Hepatocyte (in vitro differentiated cells): ENCODE measurements at regions not wholly inside any gene's neighbourhood (a gene's known extent, or its start where the extent isn't known, plus 50 kb on each side); places are given as distances from the start of the nearest gene placed in this dataset.

Experiments used
- DNase-seq: peaks from one replicate; pipeline ENCODE4 v3.0.0-alpha.2; 2016; ENCODE audit warnings: low spot score
- H2AFZ ChIP-seq: fragments of 200-600 bp; sonication (generic); 2 replicates; pipeline ENCODE4 v1.6.0; 2016; ENCODE audit warnings: antibody characterized with exemption, mild to moderate bottlenecking
- H3K27ac ChIP-seq: fragments of 200-600 bp; sonication (generic); 2 replicates; pipeline ENCODE4 v1.5.1; 2016; ENCODE audit warnings: mild to moderate bottlenecking
- H3K27me3 ChIP-seq: fragments of 200-600 bp; sonication (generic); 2 replicates; pipeline ENCODE4 v1.6.1; 2016
- H3K36me3 ChIP-seq: fragments of 200-600 bp; sonication (generic); replicated peaks from 2 replicates; pipeline ENCODE4 v1.5.1; 2016; ENCODE audit warnings: low read depth; ENCODE audit not compliant: insufficient read depth
- H3K4me1 ChIP-seq: fragments of 200-600 bp; sonication (generic); 2 replicates; pipeline ENCODE4 v1.5.1; 2016; ENCODE audit warnings: mild to moderate bottlenecking, moderate library complexity; ENCODE audit not compliant: insufficient read depth
- H3K4me2 ChIP-seq: fragments of 200-600 bp; sonication (generic); 2 replicates; pipeline ENCODE4 v1.6.0; 2016
- H3K4me3 ChIP-seq: fragments of 200-600 bp; sonication (generic); 2 replicates; pipeline ENCODE4 v1.5.1; 2016; ENCODE audit warnings: mild to moderate bottlenecking
- H3K79me2 ChIP-seq: fragments of 200-600 bp; sonication (generic); 2 replicates; pipeline ENCODE4 v1.6.0; 2017; ENCODE audit warnings: mild to moderate bottlenecking
- H3K9me2 ChIP-seq: fragments of 200-600 bp; sonication (generic); replicated peaks from 2 replicates; pipeline ENCODE4 v1.6.0; 2017; ENCODE audit warnings: mild to moderate bottlenecking; ENCODE audit not compliant: insufficient read depth
- H3K9me3 ChIP-seq: fragments of 200-600 bp; sonication (generic); 2 replicates; pipeline ENCODE4 v1.5.1; 2016; ENCODE audit warnings: low read depth, mild to moderate bottlenecking
- H4K20me1 ChIP-seq: fragments of 200-600 bp; sonication (generic); 2 replicates; pipeline ENCODE4 v1.6.0; 2016; ENCODE audit warnings: mild to moderate bottlenecking; ENCODE audit not compliant: insufficient read depth, poor library complexity, severe bottlenecking
- CTCF ChIP-seq: fragments of 200-600 bp; sonication (generic); IDR thresholded peaks from 2 replicates; pipeline ENCODE4 v1.5.1; 2016; ENCODE audit warnings: antibody characterized with exemption, mild to moderate bottlenecking; ENCODE audit not compliant: poor library complexity
- EZH2 ChIP-seq: fragments of 200-600 bp; sonication (generic); IDR thresholded peaks from 2 replicates; pipeline ENCODE4 v1.6.1; 2016; ENCODE audit warnings: antibody characterized with exemption, mild to moderate bottlenecking, borderline replicate concordance
- EZH2phosphoT487 ChIP-seq: fragments of 200-600 bp; sonication (generic); IDR thresholded peaks from one replicate; pipeline ENCODE4 v1.6.1; 2018; ENCODE audit warnings: antibody characterized with exemption, mild to moderate bottlenecking, low read depth, moderate library complexity; ENCODE audit not compliant: unreplicated experiment, severe bottlenecking
- WGBS: methylation state at CpG from one replicate; pipeline ENCODE4 v1.1.6; 2016; ENCODE audit warnings: low lambda C conversion rate; ENCODE audit errors: missing lambda C conversion rate; 5-methylcytosine and 5-hydroxymethylcytosine counted together

GRCh38 chr20:52090035-52090434 lies 101.5 kb downstream of the ZFP64 start:
- H3K36me3 ChIP-seq = no peaks in the 10 kb centered on the region
- no peak overlapping the region for H2AFZ ChIP-seq
- H3K4me2 ChIP-seq = no peak overlapping the region
- H3K27ac ChIP-seq = no peak overlapping the region
- H3K9me2 ChIP-seq = no peaks in the 10 kb centered on the region
- DNase-seq = no peak
- no peak overlapping the region for H3K4me3 ChIP-seq
- no peaks in the 10 kb centered on the region for H3K79me2 ChIP-seq
- no peaks in the 10 kb centered on the region for H3K27me3 ChIP-seq
- TF ChIP-seq CTCF (no peak), EZH2phosphoT487 (no peak), EZH2 (no peak)
- H3K9me3 ChIP-seq = peaks cover 12% of the 10 kb centered on the region
- H3K4me1 ChIP-seq = no peaks in the 10 kb centered on the region
- WGBS = 97% methylated on average over 3 of the region's 3 CpGs
- no peaks in the 10 kb centered on the region for H4K20me1 ChIP-seq

DNA sequence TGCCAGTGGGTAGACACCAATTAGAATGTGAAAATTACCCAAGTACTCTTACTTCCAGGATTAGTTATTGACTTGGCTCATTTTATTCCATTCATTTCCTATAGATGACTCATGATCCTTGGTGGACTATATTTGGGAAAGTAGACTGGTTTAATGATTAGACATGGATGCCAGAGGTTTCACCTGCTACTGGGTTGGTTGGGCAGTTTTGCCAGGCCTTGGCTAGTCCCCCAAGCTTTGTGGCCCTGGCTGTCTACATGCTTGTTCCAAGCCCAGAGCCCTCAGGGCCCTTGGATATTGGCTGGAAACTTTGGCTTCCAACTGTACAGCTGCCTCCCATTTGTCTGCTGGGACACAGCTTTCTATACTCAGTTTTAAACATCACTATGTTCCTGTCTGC lies 104.1 kb downstream of the ZFP64 start:
- no peak overlapping the region for H3K4me2 ChIP-seq
- H2AFZ ChIP-seq = no peak overlapping the region
- H4K20me1 ChIP-seq = no peaks in the 10 kb centered on the region
- no peaks in the 10 kb centered on the region for H3K27me3 ChIP-seq
- no peak for TF ChIP-seq EZH2phosphoT487
- TF ChIP-seq EZH2 = no peak
- no peak for TF ChIP-seq CTCF
- no peaks in the 10 kb centered on the region for H3K4me1 ChIP-seq
- H3K4me3 ChIP-seq = no peak overlapping the region
- H3K9me2 ChIP-seq = no peaks in the 10 kb centered on the region
- no peaks in the 10 kb centered on the region for H3K36me3 ChIP-seq
- H3K9me3 ChIP-seq = peaks cover 12% of the 10 kb centered on the region
- H3K27ac ChIP-seq = no peak overlapping the region
- no peak for DNase-seq
- no peaks in the 10 kb centered on the region for H3K79me2 ChIP-seq

- Histone ChIP-seq H3K4me3 (no peak overlapping the region), H3K4me1 (no peaks in the 10 kb centered on the region), H2AFZ (no peak overlapping the region), H3K27me3 (no peaks in the 10 kb centered on the region), H3K36me3 (no peaks in the 10 kb centered on the region), H4K20me1 (no peaks in the 10 kb centered on the region), H3K9me3 (peaks cover 12% of the 10 kb centered on the region), H3K9me2 (no peaks in the 10 kb centered on the region), H3K27ac (no peak overlapping the region), H3K79me2 (no peaks in the 10 kb centered on the region), H3K4me2 (no peak overlapping the region)
- TF ChIP-seq CTCF = no peak
- DNase-seq = no peak
These were observed 104.7 kb downstream of the ZFP64 start for GRCh38 chr20:52086878-52087277.

GRCh38 chr20:52084727-52085126 lies 106.9 kb downstream of the ZFP64 start:
- Histone ChIP-seq H3K4me2 (no peak overlapping the region), H3K4me3 (no peak overlapping the region), H3K9me2 (no peaks in the 10 kb centered on the region), H2AFZ (no peak overlapping the region), H3K27me3 (no peaks in the 10 kb centered on the region), H3K27ac (no peak overlapping the region), H4K20me1 (no peaks in the 10 kb centered on the region), H3K4me1 (no peaks in the 10 kb centered on the region), H3K9me3 (peaks cover 12% of the 10 kb centered on the region), H3K36me3 (no peaks in the 10 kb centered on the region), H3K79me2 (no peaks in the 10 kb centered on the region)
- TF ChIP-seq EZH2phosphoT487 (no peak), EZH2 (no peak), CTCF (no peak)
- 95% methylated on average over 28 of the region's 28 CpGs for WGBS
- no peak for DNase-seq
